WERI-Rb-1 (cell line): ENCODE measurements at regions not wholly inside any gene's neighbourhood (a gene's known extent, or its start where the extent isn't known, plus 50 kb on each side); places are given as distances from the start of the nearest gene placed in this dataset.

Experiments
- DNase-seq: peaks from one replicate; pipeline ENCODE4 v3.0.0-alpha.2; 2020
- H3K27ac ChIP-seq: fragments of 250-450 bp; sonication (Bioruptor Pico); 2 replicates; pipeline ENCODE4 v1.5.1; 2020; ENCODE audit warnings: mild to moderate bottlenecking, moderate library complexity
- H3K27me3 ChIP-seq: fragments of 250-450 bp; sonication (Bioruptor Pico); 2 replicates; pipeline ENCODE4 v1.5.1; 2021; ENCODE audit warnings: mild to moderate bottlenecking, low read depth, moderate library complexity; ENCODE audit not compliant: insufficient read depth, severe bottlenecking
- H3K36me3 ChIP-seq: fragments of 250-450 bp; sonication (Bioruptor Pico); 2 replicates; pipeline ENCODE4 v1.5.1; 2020; ENCODE audit warnings: mild to moderate bottlenecking, moderate library complexity
- H3K4me3 ChIP-seq: 2 replicates; pipeline ENCODE4 v1.5.1; 2011; ENCODE audit warnings: low read depth, mild to moderate bottlenecking, control low read depth, low read length
- H3K9me3 ChIP-seq: fragments of 250-450 bp; sonication (Bioruptor Pico); 2 replicates; pipeline ENCODE4 v1.5.1; 2021; ENCODE audit warnings: mild to moderate bottlenecking, moderate library complexity; ENCODE audit not compliant: severe bottlenecking
- CTCF ChIP-seq: IDR thresholded peaks from 2 replicates; pipeline ENCODE4 v1.5.1; 2011; ENCODE audit warnings: low read depth, mild to moderate bottlenecking, control low read depth, inconsistent platforms, low read length

GRCh38 chr1:96987186-96987703 lies 265.7 kb downstream of the PTBP2 start:
- H3K27ac ChIP-seq = no peak overlapping the region
- H3K27me3 ChIP-seq = no peaks in the 10 kb centered on the region
- H3K36me3 ChIP-seq = no peaks in the 10 kb centered on the region
- H3K9me3 ChIP-seq = no peaks in the 10 kb centered on the region
- no peak for TF ChIP-seq CTCF
- H3K4me3 ChIP-seq = no peak overlapping the region
- DNase-seq = no peak

GRCh38 chr1:96989302-96989701 lies 267.7 kb downstream of the PTBP2 start:
- Histone ChIP-seq H3K9me3 (no peaks in the 10 kb centered on the region), H3K27me3 (no peaks in the 10 kb centered on the region), H3K4me3 (no peak overlapping the region), H3K36me3 (no peaks in the 10 kb centered on the region), H3K27ac (no peak overlapping the region)
- TF ChIP-seq CTCF = no peak
- DNase-seq = no peak

GRCh38 chr1:96990136-96990535 lies 268.6 kb downstream of the PTBP2 start:
- DNase-seq = no peak
- TF ChIP-seq CTCF = no peak
- H3K36me3 ChIP-seq = no peaks in the 10 kb centered on the region
- H3K4me3 ChIP-seq = no peak overlapping the region
- H3K9me3 ChIP-seq = no peaks in the 10 kb centered on the region
- no peaks in the 10 kb centered on the region for H3K27me3 ChIP-seq
- H3K27ac ChIP-seq = no peak overlapping the region

- DNase-seq = no peak
- H3K27ac ChIP-seq = no peak overlapping the region
- no peak overlapping the region for H3K4me3 ChIP-seq
- no peaks in the 10 kb centered on the region for H3K9me3 ChIP-seq
- no peak for TF ChIP-seq CTCF
- no peaks in the 10 kb centered on the region for H3K27me3 ChIP-seq
- no peaks in the 10 kb centered on the region for H3K36me3 ChIP-seq
Observed at GRCh38 chr1:96991261-96991660, 269.7 kb downstream of the PTBP2 start.

GRCh38 chr1:96992871-96993270 lies 271.3 kb downstream of the PTBP2 start:
- TF ChIP-seq CTCF = no peak
- H3K36me3 ChIP-seq = no peaks in the 10 kb centered on the region
- no peak overlapping the region for H3K4me3 ChIP-seq
- H3K9me3 ChIP-seq = no peaks in the 10 kb centered on the region
- H3K27me3 ChIP-seq = no peaks in the 10 kb centered on the region
- no peak for DNase-seq
- H3K27ac ChIP-seq = no peak overlapping the region

- no peaks in the 10 kb centered on the region for H3K36me3 ChIP-seq
- no peaks in the 10 kb centered on the region for H3K9me3 ChIP-seq
- no peak for DNase-seq
- TF ChIP-seq CTCF = no peak
- no peak overlapping the region for H3K4me3 ChIP-seq
- no peaks in the 10 kb centered on the region for H3K27me3 ChIP-seq
- H3K27ac ChIP-seq = no peak overlapping the region
Observed at GRCh38 chr1:96995351-96995750, 273.8 kb downstream of the PTBP2 start.
